ENCODE measurements at regions not wholly inside any gene's neighbourhood (a gene's known extent, or its start where the extent isn't known, plus 50 kb on each side); places are given as distances from the start of the nearest gene placed in this dataset.

- no peak for DNase-seq (ENCODE audit: low spot score)
- Histone ChIP-seq H3K27ac (no peak overlapping the region), H3K27me3 (no peaks in the 10 kb centered on the region), H3K36me3 (no peaks in the 10 kb centered on the region), H3K9me3 (no peaks in the 10 kb centered on the region), H3K4me1 (no peaks in the 10 kb centered on the region), H3K4me3 (no peak overlapping the region)
- TF ChIP-seq CTCF (IDR thresholded peaks at IDR 0.05) = no peak
These were observed 137.8 kb downstream of the ENGASE start for GRCh38 chr17:79212149-79213087.

GRCh38 chr17:79211061-79211770 is 136.6 kb downstream of the ENGASE start:
- H3K36me3 ChIP-seq = no peaks in the 10 kb centered on the region
- no peak for DNase-seq (ENCODE audit: low spot score)
- no peak overlapping the region for H3K4me3 ChIP-seq
- no peaks in the 10 kb centered on the region for H3K27me3 ChIP-seq
- no peaks in the 10 kb centered on the region for H3K9me3 ChIP-seq
- no peak for TF ChIP-seq CTCF (IDR thresholded peaks at IDR 0.05)
- no peak overlapping the region for H3K27ac ChIP-seq
- H3K4me1 ChIP-seq = no peaks in the 10 kb centered on the region

GRCh38 chr17:79210638-79211037 is 136.0 kb downstream of the ENGASE start:
- no peaks in the 10 kb centered on the region for H3K36me3 ChIP-seq
- no peak overlapping the region for H3K27ac ChIP-seq
- H3K4me1 ChIP-seq = no peaks in the 10 kb centered on the region
- DNase-seq (ENCODE audit: low spot score) = no peak
- no peaks in the 10 kb centered on the region for H3K9me3 ChIP-seq
- no peak for TF ChIP-seq CTCF (IDR thresholded peaks at IDR 0.05)
- H3K27me3 ChIP-seq = no peaks in the 10 kb centered on the region
- H3K4me3 ChIP-seq = no peak overlapping the region

GRCh38 chr17:79207960-79208359 is 133.3 kb downstream of the ENGASE start:
- TF ChIP-seq CTCF (IDR thresholded peaks at IDR 0.05) = no peak
- no peak overlapping the region for H3K4me3 ChIP-seq
- DNase-seq (ENCODE audit: low spot score) = no peak
- H3K36me3 ChIP-seq = no peaks in the 10 kb centered on the region
- H3K27ac ChIP-seq = no peak overlapping the region
- no peaks in the 10 kb centered on the region for H3K4me1 ChIP-seq
- no peaks in the 10 kb centered on the region for H3K27me3 ChIP-seq
- H3K9me3 ChIP-seq = no peaks in the 10 kb centered on the region

GRCh38 chr17:79205688-79206205 is 131.1 kb downstream of the ENGASE start:
- TF ChIP-seq CTCF (IDR thresholded peaks at IDR 0.05) = no peak
- no peak overlapping the region for H3K4me3 ChIP-seq
- H3K27me3 ChIP-seq = no peaks in the 10 kb centered on the region
- no peaks in the 10 kb centered on the region for H3K36me3 ChIP-seq
- no peak overlapping the region for H3K27ac ChIP-seq
- DNase-seq (ENCODE audit: low spot score) = no peak
- no peaks in the 10 kb centered on the region for H3K9me3 ChIP-seq
- H3K4me1 ChIP-seq = no peaks in the 10 kb centered on the region
